SK-N-SH (cell line): ENCODE measurements at regions not wholly inside any gene's neighbourhood (a gene's known extent, or its start where the extent isn't known, plus 50 kb on each side); places are given as distances from the start of the nearest gene placed in this dataset.

Source experiments
- CTCF ChIA-PET: fragments of 300-600, 350-600 bp; formaldehyde crosslinking; extraction: SDS; loops from one replicate; lab custom pipeline; 2021; lab: Yijun Ruan, JAX
- POLR2A ChIA-PET: fragments of 350-600 bp; sonication (Branson Sonifier 250); formaldehyde crosslinking; extraction: SDS; loops from one replicate; lab custom pipeline; 2020; ENCODE audit warnings: antibody characterized with exemption, inconsistent platforms; lab: Yijun Ruan, JAX
- DNase-seq: peaks from one replicate; pipeline ENCODE4 v3.0.0; 2012
- H2AFZ ChIP-seq: fragments of 200-600 bp; sonication (generic); 2 replicates; pipeline ENCODE4 v1.8.1; 2016; ENCODE audit warnings: antibody characterized with exemption, mild to moderate bottlenecking, low read depth
- H3F3A ChIP-seq: fragments of 200-600 bp; sonication (generic); replicated peaks from 2 replicates; pipeline ENCODE3; 2016; ENCODE audit warnings: antibody characterized with exemption, mild to moderate bottlenecking; ENCODE audit not compliant: insufficient read depth
- H3K27ac ChIP-seq, 2 experiments: fragments of 200-500 bp in 1 of 2; fragments of 200-600 bp in 1 of 2; sonication (Bioruptor generic) in 1 of 2; sonication (generic), shearing (Covaris generic) in 1 of 2; 2 replicates each; pipeline versions ENCODE4 v1.5.1 to v1.6.1; 2014 to 2016; ENCODE audit warnings: low read depth in 2 of 2, inconsistent platforms in 1 of 2, low read length in 1 of 2, mild to moderate bottlenecking in 1 of 2, mixed read lengths in 1 of 2
- H3K27me3 ChIP-seq: fragments of 200-600 bp; sonication (generic), shearing (Covaris generic); 2 replicates; pipeline ENCODE4 v1.6.1; 2016; ENCODE audit warnings: mixed run types; ENCODE audit not compliant: insufficient read depth
- H3K36me3 ChIP-seq, 2 experiments: fragments of 200-500 bp in 1 of 2; fragments of 200-600 bp in 1 of 2; sonication (Bioruptor generic) in 1 of 2; sonication (generic) in 1 of 2; replicated peaks in 1 of 2; 2 replicates each; pipeline versions ENCODE3 to v1.5.1; 2014 to 2016; ENCODE audit warnings: low read length in 1 of 2, mild to moderate bottlenecking in 1 of 2; ENCODE audit not compliant: insufficient read depth in 2 of 2, control insufficient read depth in 1 of 2
- H3K4me1 ChIP-seq, 2 experiments: fragments of 200-500 bp in 1 of 2; fragments of 200-600 bp in 1 of 2; sonication (Bioruptor generic) in 1 of 2; sonication (generic), shearing (Covaris generic) in 1 of 2; 2 replicates each; pipeline versions ENCODE4 v1.5.1 to v1.6.1; 2014 to 2016; ENCODE audit warnings: low read depth in 1 of 2, low read length in 1 of 2, mixed run types in 1 of 2; ENCODE audit not compliant: insufficient read depth in 2 of 2, control insufficient read depth in 1 of 2
- H3K4me2 ChIP-seq: fragments of 200-600 bp; sonication (generic), shearing (Covaris generic); 2 replicates; pipeline ENCODE4 v1.6.1; 2017; ENCODE audit warnings: mixed run types
- H3K4me3 ChIP-seq, 2 experiments: fragments of 200-500 bp in 1 of 2; fragments of 200-600 bp in 1 of 2; sonication (Bioruptor generic) in 1 of 2; sonication (generic), shearing (Covaris generic) in 1 of 2; 2 replicates each; pipeline versions ENCODE4 v1.5.1 to v1.8.1; 2014 to 2016; ENCODE audit warnings: low read depth in 2 of 2, inconsistent platforms in 1 of 2, low read length in 1 of 2, mild to moderate bottlenecking in 1 of 2, mixed read lengths in 1 of 2, moderate library complexity in 1 of 2
- H3K79me2 ChIP-seq: fragments of 200-600 bp; sonication (generic); 2 replicates; pipeline ENCODE4 v1.8.1; 2017; ENCODE audit warnings: mild to moderate bottlenecking; ENCODE audit not compliant: insufficient read depth
- H3K9ac ChIP-seq: fragments of 200-600 bp; sonication (generic); 2 replicates; pipeline ENCODE4 v1.6.1; 2017; ENCODE audit warnings: mixed run types
- H3K9me2 ChIP-seq: fragments of 200-600 bp; sonication (generic); 2 replicates; pipeline ENCODE4 v1.6.1; 2017; ENCODE audit warnings: mixed run types
- H3K9me3 ChIP-seq: fragments of 200-600 bp; sonication (generic); 2 replicates; pipeline ENCODE4 v1.6.1; 2017; ENCODE audit warnings: mixed run types, mild to moderate bottlenecking, moderate library complexity
- H4K20me1 ChIP-seq: fragments of 200-600 bp; sonication (generic); 2 replicates; pipeline ENCODE4 v1.6.1; 2017; ENCODE audit warnings: mild to moderate bottlenecking, mixed run types; ENCODE audit not compliant: insufficient read depth
- ELF1 ChIP-seq: IDR thresholded peaks from 2 replicates; pipeline ENCODE4 v1.4.0; 2012
- EP300 ChIP-seq, 2 experiments: IDR thresholded peaks; 2 replicates each; pipeline versions ENCODE4 v1.4.0 to v1.6.1; 2012; ENCODE audit warnings: borderline replicate concordance in 1 of 2, low read depth in 1 of 2, low read length in 1 of 2
- FOSL2 ChIP-seq: IDR thresholded peaks from 2 replicates; pipeline ENCODE4 v1.4.0; 2012; ENCODE audit warnings: low read depth, mild to moderate bottlenecking, moderate library complexity, borderline replicate concordance
- GATA2 ChIP-seq: sonication (generic); formaldehyde crosslinking; IDR thresholded peaks from 2 replicates; pipeline ENCODE4 v1.5.0; 2020; ENCODE audit warnings: mild to moderate bottlenecking, missing genetic modification reagents
- JUND ChIP-seq: IDR thresholded peaks from 2 replicates; pipeline ENCODE4 v1.4.0; 2012
- MEF2A ChIP-seq: IDR thresholded peaks from 2 replicates; pipeline ENCODE4 v1.4.0; 2012; ENCODE audit warnings: low read depth, borderline replicate concordance
- NFIC ChIP-seq: IDR thresholded peaks from 2 replicates; pipeline ENCODE4 v1.4.0; 2012; ENCODE audit warnings: borderline replicate concordance
- NRF1 ChIP-seq: IDR thresholded peaks from 2 replicates; pipeline ENCODE4 v1.6.1; 2012; ENCODE audit warnings: low read depth, mild to moderate bottlenecking, low read length
- POLR2AphosphoS5 ChIP-seq: IDR thresholded peaks from 2 replicates; pipeline ENCODE4 v1.6.1; 2012; ENCODE audit warnings: low read depth, low read length
- RFX5 ChIP-seq: IDR thresholded peaks from 2 replicates; pipeline ENCODE4 v1.6.1; 2012; ENCODE audit warnings: mild to moderate bottlenecking, improper control_type of control experiment, low read length
- RXRA ChIP-seq: IDR thresholded peaks from 2 replicates; pipeline ENCODE4 v1.4.0; 2012; ENCODE audit warnings: low read depth, mild to moderate bottlenecking, borderline replicate concordance
- SIN3A ChIP-seq: IDR thresholded peaks from 2 replicates; pipeline ENCODE4 v1.6.1; 2012; ENCODE audit warnings: low read depth, mild to moderate bottlenecking, low read length, moderate library complexity, borderline replicate concordance
- TEAD4 ChIP-seq: IDR thresholded peaks from 2 replicates; pipeline ENCODE4 v1.4.0; 2012; ENCODE audit warnings: mild to moderate bottlenecking, borderline replicate concordance; ENCODE audit not compliant: insufficient read depth
- YY1 ChIP-seq: IDR thresholded peaks from 2 replicates; pipeline ENCODE4 v1.4.0; 2012; ENCODE audit warnings: low read depth, mild to moderate bottlenecking
- WGBS: methylation state at CpG from one replicate; pipeline ENCODE4 v1.1.6; 2017; ENCODE audit warnings: low lambda C conversion rate; 5-methylcytosine and 5-hydroxymethylcytosine counted together
- TF ChIP-seq, protein P1 (sequence below): fragments of 200-600 bp; sonication (generic); IDR thresholded peaks from 2 replicates; pipeline ENCODE4 v1.6.1; 2017; ENCODE audit warnings: antibody characterized with exemption, mild to moderate bottlenecking, moderate library complexity
- TF ChIP-seq, protein P2 (sequence below): IDR thresholded peaks from 2 replicates; pipeline ENCODE4 v1.4.0; 2012; ENCODE audit warnings: low read depth, borderline replicate concordance
- TF ChIP-seq, protein P3 (sequence below): fragments of 150-350 bp; IDR thresholded peaks from 2 replicates; pipeline ENCODE4 v1.6.1; 2016; ENCODE audit warnings: mild to moderate bottlenecking, low read depth, low read length
- TF ChIP-seq, protein P4 (sequence below): fragments of 150-350 bp; IDR thresholded peaks from 2 replicates; pipeline ENCODE4 v1.6.1; 2017; ENCODE audit warnings: antibody characterized with exemption, low read length, low read depth, borderline replicate concordance
- TF ChIP-seq, protein P5 (sequence below): IDR thresholded peaks from 2 replicates; pipeline ENCODE4 v1.6.1; 2012; ENCODE audit warnings: mild to moderate bottlenecking, low read depth, low read length, moderate library complexity

DNA sequence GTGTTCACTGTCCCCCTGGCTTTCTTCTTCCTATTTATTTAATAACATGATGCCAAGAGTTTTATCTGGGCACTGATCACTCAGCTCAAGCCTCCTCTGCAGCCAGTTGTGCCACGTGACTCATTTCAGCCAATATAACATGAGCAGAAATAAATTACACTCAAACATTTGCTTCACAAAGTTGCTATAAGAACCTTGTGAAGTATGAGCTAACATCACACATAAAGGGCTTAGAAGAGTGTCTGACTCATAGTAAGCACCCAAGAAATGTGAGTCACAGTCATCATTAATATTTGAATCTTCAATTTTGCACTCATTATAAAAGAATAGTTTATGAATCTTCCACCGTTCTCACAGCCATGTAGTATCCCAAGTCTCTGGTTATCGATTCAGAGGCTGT is 414.6 kb upstream of the NPVF start:
- WGBS: 22% methylated on average over 3 of the region's 3 CpGs
- no peak overlapping the region for H3K27ac ChIP-seq
- ChIA-PET POLR2A (no interaction called here), CTCF (no interaction called here)
- H3K27me3 ChIP-seq: no peaks in the 10 kb centered on the region
- no peaks in the 10 kb centered on the region for H3K79me2 ChIP-seq
- H3K36me3 ChIP-seq: no peaks in the 10 kb centered on the region
- H2AFZ ChIP-seq: no peak overlapping the region
- no peaks in the 10 kb centered on the region for H3K9me2 ChIP-seq
- TF ChIP-seq POLR2AphosphoS5 (no peak), NFIC (no peak), JUND (no peak), RXRA (no peak), NRF1 (no peak), SIN3A (no peak), GATA2 (CRISPR knock-in tag) (no peak), ELF1 (no peak), RFX5 (no peak), MEF2A (no peak), FOSL2 (no peak), EP300 (IDR thresholded peaks at IDR 0.05; ENCODE audit: borderline replicate concordance in 1 of 2, low read depth in 1 of 2, low read length in 1 of 2) (no peak), YY1 (no peak), TEAD4 (no peak)
- TF ChIP-seq, protein P1, sequence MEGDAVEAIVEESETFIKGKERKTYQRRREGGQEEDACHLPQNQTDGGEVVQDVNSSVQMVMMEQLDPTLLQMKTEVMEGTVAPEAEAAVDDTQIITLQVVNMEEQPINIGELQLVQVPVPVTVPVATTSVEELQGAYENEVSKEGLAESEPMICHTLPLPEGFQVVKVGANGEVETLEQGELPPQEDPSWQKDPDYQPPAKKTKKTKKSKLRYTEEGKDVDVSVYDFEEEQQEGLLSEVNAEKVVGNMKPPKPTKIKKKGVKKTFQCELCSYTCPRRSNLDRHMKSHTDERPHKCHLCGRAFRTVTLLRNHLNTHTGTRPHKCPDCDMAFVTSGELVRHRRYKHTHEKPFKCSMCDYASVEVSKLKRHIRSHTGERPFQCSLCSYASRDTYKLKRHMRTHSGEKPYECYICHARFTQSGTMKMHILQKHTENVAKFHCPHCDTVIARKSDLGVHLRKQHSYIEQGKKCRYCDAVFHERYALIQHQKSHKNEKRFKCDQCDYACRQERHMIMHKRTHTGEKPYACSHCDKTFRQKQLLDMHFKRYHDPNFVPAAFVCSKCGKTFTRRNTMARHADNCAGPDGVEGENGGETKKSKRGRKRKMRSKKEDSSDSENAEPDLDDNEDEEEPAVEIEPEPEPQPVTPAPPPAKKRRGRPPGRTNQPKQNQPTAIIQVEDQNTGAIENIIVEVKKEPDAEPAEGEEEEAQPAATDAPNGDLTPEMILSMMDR: no peak
- TF ChIP-seq, protein P2, sequence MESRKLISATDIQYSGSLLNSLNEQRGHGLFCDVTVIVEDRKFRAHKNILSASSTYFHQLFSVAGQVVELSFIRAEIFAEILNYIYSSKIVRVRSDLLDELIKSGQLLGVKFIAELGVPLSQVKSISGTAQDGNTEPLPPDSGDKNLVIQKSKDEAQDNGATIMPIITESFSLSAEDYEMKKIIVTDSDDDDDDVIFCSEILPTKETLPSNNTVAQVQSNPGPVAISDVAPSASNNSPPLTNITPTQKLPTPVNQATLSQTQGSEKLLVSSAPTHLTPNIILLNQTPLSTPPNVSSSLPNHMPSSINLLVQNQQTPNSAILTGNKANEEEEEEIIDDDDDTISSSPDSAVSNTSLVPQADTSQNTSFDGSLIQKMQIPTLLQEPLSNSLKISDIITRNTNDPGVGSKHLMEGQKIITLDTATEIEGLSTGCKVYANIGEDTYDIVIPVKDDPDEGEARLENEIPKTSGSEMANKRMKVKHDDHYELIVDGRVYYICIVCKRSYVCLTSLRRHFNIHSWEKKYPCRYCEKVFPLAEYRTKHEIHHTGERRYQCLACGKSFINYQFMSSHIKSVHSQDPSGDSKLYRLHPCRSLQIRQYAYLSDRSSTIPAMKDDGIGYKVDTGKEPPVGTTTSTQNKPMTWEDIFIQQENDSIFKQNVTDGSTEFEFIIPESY: no peak
- TF ChIP-seq, protein P3, sequence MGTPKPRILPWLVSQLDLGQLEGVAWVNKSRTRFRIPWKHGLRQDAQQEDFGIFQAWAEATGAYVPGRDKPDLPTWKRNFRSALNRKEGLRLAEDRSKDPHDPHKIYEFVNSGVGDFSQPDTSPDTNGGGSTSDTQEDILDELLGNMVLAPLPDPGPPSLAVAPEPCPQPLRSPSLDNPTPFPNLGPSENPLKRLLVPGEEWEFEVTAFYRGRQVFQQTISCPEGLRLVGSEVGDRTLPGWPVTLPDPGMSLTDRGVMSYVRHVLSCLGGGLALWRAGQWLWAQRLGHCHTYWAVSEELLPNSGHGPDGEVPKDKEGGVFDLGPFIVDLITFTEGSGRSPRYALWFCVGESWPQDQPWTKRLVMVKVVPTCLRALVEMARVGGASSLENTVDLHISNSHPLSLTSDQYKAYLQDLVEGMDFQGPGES: no peak
- TF ChIP-seq, protein P4, sequence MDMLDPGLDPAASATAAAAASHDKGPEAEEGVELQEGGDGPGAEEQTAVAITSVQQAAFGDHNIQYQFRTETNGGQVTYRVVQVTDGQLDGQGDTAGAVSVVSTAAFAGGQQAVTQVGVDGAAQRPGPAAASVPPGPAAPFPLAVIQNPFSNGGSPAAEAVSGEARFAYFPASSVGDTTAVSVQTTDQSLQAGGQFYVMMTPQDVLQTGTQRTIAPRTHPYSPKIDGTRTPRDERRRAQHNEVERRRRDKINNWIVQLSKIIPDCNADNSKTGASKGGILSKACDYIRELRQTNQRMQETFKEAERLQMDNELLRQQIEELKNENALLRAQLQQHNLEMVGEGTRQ: no peak
- TF ChIP-seq, protein P5, sequence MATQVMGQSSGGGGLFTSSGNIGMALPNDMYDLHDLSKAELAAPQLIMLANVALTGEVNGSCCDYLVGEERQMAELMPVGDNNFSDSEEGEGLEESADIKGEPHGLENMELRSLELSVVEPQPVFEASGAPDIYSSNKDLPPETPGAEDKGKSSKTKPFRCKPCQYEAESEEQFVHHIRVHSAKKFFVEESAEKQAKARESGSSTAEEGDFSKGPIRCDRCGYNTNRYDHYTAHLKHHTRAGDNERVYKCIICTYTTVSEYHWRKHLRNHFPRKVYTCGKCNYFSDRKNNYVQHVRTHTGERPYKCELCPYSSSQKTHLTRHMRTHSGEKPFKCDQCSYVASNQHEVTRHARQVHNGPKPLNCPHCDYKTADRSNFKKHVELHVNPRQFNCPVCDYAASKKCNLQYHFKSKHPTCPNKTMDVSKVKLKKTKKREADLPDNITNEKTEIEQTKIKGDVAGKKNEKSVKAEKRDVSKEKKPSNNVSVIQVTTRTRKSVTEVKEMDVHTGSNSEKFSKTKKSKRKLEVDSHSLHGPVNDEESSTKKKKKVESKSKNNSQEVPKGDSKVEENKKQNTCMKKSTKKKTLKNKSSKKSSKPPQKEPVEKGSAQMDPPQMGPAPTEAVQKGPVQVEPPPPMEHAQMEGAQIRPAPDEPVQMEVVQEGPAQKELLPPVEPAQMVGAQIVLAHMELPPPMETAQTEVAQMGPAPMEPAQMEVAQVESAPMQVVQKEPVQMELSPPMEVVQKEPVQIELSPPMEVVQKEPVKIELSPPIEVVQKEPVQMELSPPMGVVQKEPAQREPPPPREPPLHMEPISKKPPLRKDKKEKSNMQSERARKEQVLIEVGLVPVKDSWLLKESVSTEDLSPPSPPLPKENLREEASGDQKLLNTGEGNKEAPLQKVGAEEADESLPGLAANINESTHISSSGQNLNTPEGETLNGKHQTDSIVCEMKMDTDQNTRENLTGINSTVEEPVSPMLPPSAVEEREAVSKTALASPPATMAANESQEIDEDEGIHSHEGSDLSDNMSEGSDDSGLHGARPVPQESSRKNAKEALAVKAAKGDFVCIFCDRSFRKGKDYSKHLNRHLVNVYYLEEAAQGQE: no peak
- no peaks in the 10 kb centered on the region for H3K9me3 ChIP-seq
- no peak for DNase-seq
- H3K4me3 ChIP-seq: no peak overlapping the region
- H3K4me1 ChIP-seq: peaks cover 0 to 9% of the 10 kb centered on the region in 2 experiments; a peak in 1 of 4 replicates
- no peak overlapping the region for H3K4me2 ChIP-seq
- no peaks in the 10 kb centered on the region for H4K20me1 ChIP-seq
- no peaks in the 10 kb centered on the region for H3F3A ChIP-seq
- no peak overlapping the region for H3K9ac ChIP-seq
